ENCODE measurements at regions not wholly inside any gene's neighbourhood (a gene's known extent, or its start where the extent isn't known, plus 50 kb on each side); places are given as distances from the start of the nearest gene placed in this dataset.

- Mint-ChIP-seq H3K9me3 (peaks cover 5 to 19% of the 10 kb centered on the region in 2 donors), H3K36me3 (peaks cover 0 to 9% of the 10 kb centered on the region in 2 donors), H3K27ac (no peak overlapping the region)
- ATAC-seq (no peak), DNase-seq (ENCODE audit: low spot score in 2 of 2) (no peak)
Measured at GRCh38 chr9:13787234-13787833, 507.8 kb upstream of the MPDZ start.

GRCh38 chr9:13786711-13787110 is 507.2 kb upstream of the MPDZ start:
- no peak overlapping the region for H3K27ac Mint-ChIP-seq
- peaks cover 5 to 18% of the 10 kb centered on the region in 2 donors for H3K9me3 Mint-ChIP-seq
- no peak for DNase-seq (ENCODE audit: low spot score in 2 of 2)
- H3K36me3 Mint-ChIP-seq: peaks cover 0 to 5% of the 10 kb centered on the region in 2 donors
- no peak for ATAC-seq

GRCh38 chr9:13786131-13786530 is 506.6 kb upstream of the MPDZ start:
- DNase-seq (ENCODE audit: low spot score in 2 of 2) (no peak), ATAC-seq (no peak)
- no peak overlapping the region for H3K27ac Mint-ChIP-seq
- H3K9me3 Mint-ChIP-seq: peaks cover 5 to 15% of the 10 kb centered on the region in 2 donors
- no peaks in the 10 kb centered on the region for H3K36me3 Mint-ChIP-seq

GRCh38 chr9:13779106-13779505 is 499.6 kb upstream of the MPDZ start:
- DNase-seq (ENCODE audit: low spot score in 2 of 2) (no peak), ATAC-seq (no peak)
- Mint-ChIP-seq H3K36me3 (no peaks in the 10 kb centered on the region), H3K27ac (no peak overlapping the region), H3K9me3 (peaks cover 0 to 10% of the 10 kb centered on the region in 2 donors)

GRCh38 chr9:13778631-13779030 is 499.1 kb upstream of the MPDZ start:
- H3K9me3 Mint-ChIP-seq: peaks cover 0 to 10% of the 10 kb centered on the region in 2 donors
- DNase-seq (ENCODE audit: low spot score in 2 of 2) (no peak), ATAC-seq (no peak)
- no peak overlapping the region for H3K27ac Mint-ChIP-seq
- H3K36me3 Mint-ChIP-seq: no peaks in the 10 kb centered on the region

GRCh38 chr9:13770956-13771355 is 491.5 kb upstream of the MPDZ start:
- DNase-seq (ENCODE audit: low spot score in 2 of 2): no peak
- Mint-ChIP-seq H3K9me3 (peaks cover 6 to 17% of the 10 kb centered on the region in 2 donors), H3K36me3 (no peaks in the 10 kb centered on the region), H3K27ac (no peak overlapping the region)
- ATAC-seq: no peak

GRCh38 chr9:13769641-13770040 is 490.1 kb upstream of the MPDZ start:
- ATAC-seq (no peak), DNase-seq (ENCODE audit: low spot score in 2 of 2) (no peak)
- no peak overlapping the region for H3K27ac Mint-ChIP-seq
- no peaks in the 10 kb centered on the region for H3K36me3 Mint-ChIP-seq
- peaks cover 10 to 18% of the 10 kb centered on the region in 2 donors for H3K9me3 Mint-ChIP-seq

GRCh38 chr9:13769006-13769405 is 489.5 kb upstream of the MPDZ start:
- DNase-seq (ENCODE audit: low spot score in 2 of 2): no peak
- H3K27ac Mint-ChIP-seq: no peak overlapping the region
- H3K36me3 Mint-ChIP-seq: no peaks in the 10 kb centered on the region
- peaks cover 12 to 13% of the 10 kb centered on the region in 2 donors for H3K9me3 Mint-ChIP-seq
- no peak for ATAC-seq

- DNase-seq (ENCODE audit: low spot score in 2 of 2) (no peak), ATAC-seq (no peak)
- H3K36me3 Mint-ChIP-seq: no peaks in the 10 kb centered on the region
- peaks cover 9 to 10% of the 10 kb centered on the region in 2 donors for H3K9me3 Mint-ChIP-seq
- H3K27ac Mint-ChIP-seq: no peak overlapping the region
Measured at GRCh38 chr9:13762209-13762608, 482.7 kb upstream of the MPDZ start.

- peaks cover 3 to 6% of the 10 kb centered on the region in 2 donors for H3K9me3 Mint-ChIP-seq
- H3K36me3 Mint-ChIP-seq: no peaks in the 10 kb centered on the region
- ATAC-seq: no peak
- no peak overlapping the region for H3K27ac Mint-ChIP-seq
- DNase-seq (ENCODE audit: low spot score in 2 of 2): no peak
Measured at GRCh38 chr9:13759551-13759950, 480.1 kb upstream of the MPDZ start.

GRCh38 chr9:13758936-13759335 is 479.4 kb upstream of the MPDZ start:
- Mint-ChIP-seq H3K9me3 (peaks cover 3 to 6% of the 10 kb centered on the region in 2 donors), H3K27ac (no peak overlapping the region), H3K36me3 (no peaks in the 10 kb centered on the region)
- no peak for ATAC-seq
- no peak for DNase-seq (ENCODE audit: low spot score in 2 of 2)

GRCh38 chr9:13756943-13757342 is 477.5 kb upstream of the MPDZ start:
- ATAC-seq (no peak), DNase-seq (ENCODE audit: low spot score in 2 of 2) (no peak)
- Mint-ChIP-seq H3K9me3 (peaks cover 3 to 6% of the 10 kb centered on the region in 2 donors), H3K36me3 (no peaks in the 10 kb centered on the region), H3K27ac (no peak overlapping the region)

GRCh38 chr9:13755551-13755950 is 476.1 kb upstream of the MPDZ start:
- DNase-seq (ENCODE audit: low spot score in 2 of 2): no peak
- peaks cover 0 to 6% of the 10 kb centered on the region in 2 donors for H3K9me3 Mint-ChIP-seq
- ATAC-seq: no peak
- no peaks in the 10 kb centered on the region for H3K36me3 Mint-ChIP-seq
- no peak overlapping the region for H3K27ac Mint-ChIP-seq

- no peak overlapping the region for H3K27ac Mint-ChIP-seq
- no peak for ATAC-seq
- peaks cover 13 to 20% of the 10 kb centered on the region in 2 donors for H3K9me3 Mint-ChIP-seq
- no peaks in the 10 kb centered on the region for H3K36me3 Mint-ChIP-seq
- no peak for DNase-seq (ENCODE audit: low spot score in 2 of 2)
Measured at GRCh38 chr9:13750639-13751038, 471.1 kb upstream of the MPDZ start.

GRCh38 chr9:13750061-13750460 is 470.6 kb upstream of the MPDZ start:
- H3K36me3 Mint-ChIP-seq: no peaks in the 10 kb centered on the region

GRCh38 chr9:13746876-13747275 is 467.4 kb upstream of the MPDZ start:
- Mint-ChIP-seq H3K27ac (no peak overlapping the region), H3K9me3 (peaks cover 13 to 20% of the 10 kb centered on the region in 2 donors), H3K36me3 (no peaks in the 10 kb centered on the region)

More at GRCh38 chr9:13750061-13750460, 470.6 kb upstream of the MPDZ start:
- peaks cover 13 to 20% of the 10 kb centered on the region in 2 donors for H3K9me3 Mint-ChIP-seq
- no peak overlapping the region for H3K27ac Mint-ChIP-seq
- DNase-seq (ENCODE audit: low spot score in 2 of 2): no peak
- no peak for ATAC-seq

GRCh38 chr9:13744261-13744901 is 464.9 kb upstream of the MPDZ start:
- ATAC-seq: no peak
- H3K27ac Mint-ChIP-seq: no peak overlapping the region
- peaks cover 10 to 17% of the 10 kb centered on the region in 2 donors for H3K9me3 Mint-ChIP-seq
- no peak for DNase-seq (ENCODE audit: low spot score in 2 of 2)
- no peaks in the 10 kb centered on the region for H3K36me3 Mint-ChIP-seq

More at GRCh38 chr9:13746876-13747275, 467.4 kb upstream of the MPDZ start:
- no peak for DNase-seq (ENCODE audit: low spot score in 2 of 2)
- ATAC-seq: no peak

- H3K36me3 Mint-ChIP-seq: no peaks in the 10 kb centered on the region
- DNase-seq (ENCODE audit: low spot score in 2 of 2): no peak
- peaks cover 5 to 17% of the 10 kb centered on the region in 2 donors for H3K9me3 Mint-ChIP-seq
- no peak overlapping the region for H3K27ac Mint-ChIP-seq
- no peak for ATAC-seq
Measured at GRCh38 chr9:13737885-13738284, 458.4 kb upstream of the MPDZ start.
